A673 (cell line): ENCODE measurements at regions not wholly inside any gene's neighbourhood (a gene's known extent, or its start where the extent isn't known, plus 50 kb on each side); places are given as distances from the start of the nearest gene placed in this dataset.

Source experiments
- BruUV-seq: library from RNA; stranded (reverse); fragments of 400-500 nt; replicated peaks from 2 replicates; lab custom pipeline; 2021; lab: Mats Ljungman, UMichigan
- CTCF ChIA-PET: fragments of 300-600 bp; sonication (Branson Sonifier 250); formaldehyde crosslinking; loops from one replicate; lab custom pipeline; 2022; ENCODE audit warnings: antibody characterized with exemption; lab: Charles Lee
- POLR2A ChIA-PET: fragments of 300-600 bp; sonication (Branson Sonifier 250); formaldehyde crosslinking; loops from one replicate; lab custom pipeline; 2022; ENCODE audit warnings: antibody characterized with exemption; ENCODE audit not compliant: low non-redundant PET; lab: Charles Lee
- DNase-seq: peaks from one replicate; pipeline ENCODE4 v3.0.0-alpha.2; 2015; ENCODE audit warnings: low spot score
- H3K27ac ChIP-seq: fragments of 200-600 bp; sonication (generic); 2 replicates; pipeline ENCODE4 v1.5.1; 2016; ENCODE audit warnings: mixed run types, low read depth, mild to moderate bottlenecking, mixed read lengths, antibody characterized with exemption, low read length; ENCODE audit not compliant: poor library complexity, severe bottlenecking
- H3K27me3 ChIP-seq: fragments of 200-600 bp; sonication (generic); replicated peaks from 2 replicates; pipeline ENCODE4 v1.6.1; 2017; ENCODE audit warnings: mixed run types, low read depth, mild to moderate bottlenecking, mixed read lengths, antibody characterized with exemption, low read length; ENCODE audit not compliant: insufficient read depth, poor library complexity
- H3K36me3 ChIP-seq: fragments of 200-600 bp; sonication (generic); 2 replicates; pipeline ENCODE4 v1.6.1; 2016; ENCODE audit warnings: mixed run types, mild to moderate bottlenecking, mixed read lengths, antibody characterized with exemption, low read length; ENCODE audit not compliant: insufficient read depth, poor library complexity, severe bottlenecking
- H3K4me1 ChIP-seq: fragments of 200-600 bp; sonication (generic); 2 replicates; pipeline ENCODE4 v1.6.1; 2017; ENCODE audit warnings: mixed run types, mild to moderate bottlenecking, mixed read lengths, antibody characterized with exemption, low read length; ENCODE audit not compliant: insufficient read depth, poor library complexity, severe bottlenecking
- H3K4me3 ChIP-seq: fragments of 200-600 bp; sonication (generic); 2 replicates; pipeline ENCODE4 v1.5.1; 2016; ENCODE audit warnings: low read depth, mixed run types, mild to moderate bottlenecking, mixed read lengths, low read length; ENCODE audit not compliant: poor library complexity, severe bottlenecking
- H3K9me3 ChIP-seq: fragments of 200-600 bp; sonication (generic); 2 replicates; pipeline ENCODE4 v1.6.1; 2016; ENCODE audit warnings: mixed run types, low read depth, mild to moderate bottlenecking, mixed read lengths, antibody characterized with exemption, low read length; ENCODE audit not compliant: poor library complexity, severe bottlenecking
- CTCF ChIP-seq: fragments of 300-800, 200-600 bp; sonication (generic); conservative IDR thresholded peaks from 2 replicates; pipeline ENCODE4 v1.5.1; 2017; ENCODE audit warnings: low read depth, mild to moderate bottlenecking, antibody characterized with exemption, low read length, moderate library complexity, mixed read lengths
- EZH2 ChIP-seq: fragments of 200-600 bp; sonication (generic); IDR thresholded peaks from 2 replicates; pipeline ENCODE4 v1.6.1; 2017; ENCODE audit warnings: borderline replicate concordance, low read depth, mild to moderate bottlenecking, mixed read lengths, antibody characterized with exemption, low read length; ENCODE audit not compliant: poor library complexity, severe bottlenecking
- intact Hi-C: fragments of 100-400 bp; cut with micrococcal nuclease; formaldehyde crosslinking; loops from one replicate; pipeline ENCODE4 v1.10.0; 2022; ENCODE audit not compliant: unreplicated experiment

GRCh38 chr1:101165954-101166353 is 70.9 kb upstream of the S1PR1 start:
- Histone ChIP-seq H3K27me3 (no peaks in the 10 kb centered on the region), H3K4me3 (no peak overlapping the region), H3K36me3 (no peaks in the 10 kb centered on the region), H3K27ac (no peak overlapping the region), H3K9me3 (no peaks in the 10 kb centered on the region), H3K4me1 (no peaks in the 10 kb centered on the region)
- no TSS peak for BruUV-seq
- no peak for DNase-seq
- ChIA-PET POLR2A (no interaction called here), CTCF (no interaction called here)
- no peak for TF ChIP-seq CTCF
- no peak for TF ChIP-seq EZH2
- intact Hi-C loops, result no loop called here

- ChIA-PET POLR2A (no interaction called here), CTCF (no interaction called here)
- no TSS peak for BruUV-seq
- Histone ChIP-seq H3K4me3 (no peak overlapping the region), H3K9me3 (no peaks in the 10 kb centered on the region), H3K27ac (no peak overlapping the region), H3K27me3 (no peaks in the 10 kb centered on the region), H3K36me3 (no peaks in the 10 kb centered on the region), H3K4me1 (no peaks in the 10 kb centered on the region)
- DNase-seq, result no peak
- intact Hi-C loops, result no loop called here
- TF ChIP-seq CTCF (no peak), EZH2 (no peak)
Observed at GRCh38 chr1:101165532-101165931, 71.3 kb upstream of the S1PR1 start.

GRCh38 chr1:101164776-101165175 is 72.0 kb upstream of the S1PR1 start:
- TF ChIP-seq EZH2, result no peak
- no peak for TF ChIP-seq CTCF
- CTCF ChIA-PET, result no interaction called here
- H3K4me3 ChIP-seq, result no peak overlapping the region
- POLR2A ChIA-PET, result no interaction called here
- H3K27me3 ChIP-seq, result no peaks in the 10 kb centered on the region
- no peak for DNase-seq
- intact Hi-C loops, result no loop called here
- no peaks in the 10 kb centered on the region for H3K9me3 ChIP-seq
- no peak overlapping the region for H3K27ac ChIP-seq
- BruUV-seq, result no TSS peak
- no peaks in the 10 kb centered on the region for H3K36me3 ChIP-seq
- H3K4me1 ChIP-seq, result no peaks in the 10 kb centered on the region
